Activated CD8-positive, alpha-beta memory T cell treated with anti-CD3 and anti-CD28 coated beads for 1 hour (primary cell): ENCODE measurements at regions not wholly inside any gene's neighbourhood (a gene's known extent, or its start where the extent isn't known, plus 50 kb on each side); places are given as distances from the start of the nearest gene placed in this dataset.

Source experiments
- DNase-seq, 2 donors: peaks; one replicate each; pipeline ENCODE4 v3.0.0-alpha.2; 2020; ENCODE audit warnings: low read depth in 1 of 2; ENCODE audit errors: extremely low read depth in 1 of 2

GRCh38 chr10:131017566-131018285, 293.8 kb downstream of the TCERG1L start:
- DNase-seq = no peak

- DNase-seq = no peak
Observed at GRCh38 chr10:131018886-131019500, 292.5 kb downstream of the TCERG1L start.

DNA sequence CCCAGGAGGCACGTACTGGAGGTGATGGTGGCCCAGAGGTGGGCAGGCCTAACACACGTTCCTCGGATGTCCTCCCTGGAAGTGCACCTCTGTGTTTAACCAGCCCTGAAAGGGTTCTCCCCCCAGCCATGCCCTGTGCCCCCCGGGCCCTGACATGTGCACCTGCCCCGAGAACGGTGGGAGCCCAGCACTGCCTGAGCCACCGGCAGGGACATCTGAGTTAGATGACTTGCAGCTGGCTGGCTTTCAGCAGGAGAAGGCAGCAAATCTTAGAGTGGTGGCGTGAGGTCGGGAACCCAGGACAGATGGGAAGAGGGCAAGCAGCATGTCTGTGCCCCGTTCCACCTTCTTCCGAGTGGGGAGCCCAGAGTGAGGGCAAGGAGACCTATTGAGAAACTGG, 291.8 kb downstream of the TCERG1L start:
- no peak for DNase-seq

DNA sequence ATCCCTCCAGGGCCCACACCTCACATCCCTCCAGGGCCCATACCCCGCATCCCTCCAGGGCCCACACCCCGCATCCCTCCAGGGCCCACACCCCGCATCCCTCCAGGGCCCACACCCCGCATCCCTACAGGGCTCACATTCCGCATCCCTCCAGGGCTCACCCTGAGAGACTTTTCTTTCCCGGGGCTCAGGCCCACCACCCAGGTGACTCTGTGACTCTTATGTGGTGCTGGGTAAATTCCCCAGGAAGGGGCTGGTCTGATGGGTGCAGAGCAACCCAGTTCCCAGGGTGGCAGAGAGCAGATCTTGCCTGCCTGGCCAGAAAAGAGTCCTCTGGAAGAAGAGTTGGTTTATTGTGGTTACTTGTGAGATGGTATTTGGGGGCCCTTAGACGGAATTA, 290.7 kb downstream of the TCERG1L start:
- DNase-seq = no peak

DNA sequence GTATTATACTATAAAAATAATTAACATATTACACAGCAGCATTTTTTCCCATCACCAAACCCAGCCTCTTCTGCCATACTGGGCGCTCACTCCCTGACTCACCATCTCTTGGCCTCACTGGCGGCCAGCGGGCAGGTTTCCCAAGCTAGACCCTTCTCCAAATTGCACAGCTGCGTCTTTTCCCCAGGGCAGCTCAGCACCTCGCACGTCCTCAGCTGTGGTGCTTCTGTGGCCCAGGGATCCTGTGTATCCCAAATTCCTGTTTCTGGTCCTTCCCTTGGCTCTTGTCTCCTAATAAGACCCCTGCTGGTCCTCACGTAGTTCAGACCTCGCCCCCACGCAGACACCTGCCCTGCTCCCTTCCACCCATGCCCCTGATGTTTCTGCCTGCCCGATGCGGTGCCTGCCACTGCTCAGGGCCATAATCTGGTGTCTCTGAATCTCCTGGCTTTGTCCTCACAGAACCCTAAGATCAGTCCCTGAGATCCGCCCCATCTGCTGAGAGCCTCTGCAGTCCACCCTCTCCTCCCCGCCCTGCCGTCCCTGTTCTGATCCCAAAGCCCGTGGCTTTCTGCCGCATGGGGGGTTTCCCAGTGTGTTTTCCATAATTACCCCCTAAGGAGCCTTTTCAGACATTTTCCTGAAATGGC, 290.1 kb downstream of the TCERG1L start:
- no peak for DNase-seq

- no peak for DNase-seq
Observed at GRCh38 chr10:131021969-131022368, 289.6 kb downstream of the TCERG1L start.

DNA sequence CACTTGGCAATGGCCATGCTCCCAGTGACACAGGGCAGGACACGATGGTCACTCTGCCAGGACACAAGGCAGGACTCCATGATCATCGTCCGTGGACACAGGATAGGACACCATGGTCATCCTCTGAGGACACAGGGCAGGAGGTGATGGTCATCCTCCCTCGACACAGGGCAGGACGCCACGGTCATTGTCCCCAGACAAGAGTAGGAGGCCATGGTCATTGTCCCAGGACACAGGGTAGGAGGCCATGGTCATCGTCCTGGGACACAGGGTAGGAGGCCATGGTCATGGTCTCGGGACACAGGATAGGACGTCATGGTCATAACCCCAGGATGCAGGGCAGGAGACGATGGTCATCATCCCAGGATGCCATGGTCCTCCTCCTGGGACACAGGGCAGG, 289.2 kb downstream of the TCERG1L start:
- DNase-seq = no peak

DNA sequence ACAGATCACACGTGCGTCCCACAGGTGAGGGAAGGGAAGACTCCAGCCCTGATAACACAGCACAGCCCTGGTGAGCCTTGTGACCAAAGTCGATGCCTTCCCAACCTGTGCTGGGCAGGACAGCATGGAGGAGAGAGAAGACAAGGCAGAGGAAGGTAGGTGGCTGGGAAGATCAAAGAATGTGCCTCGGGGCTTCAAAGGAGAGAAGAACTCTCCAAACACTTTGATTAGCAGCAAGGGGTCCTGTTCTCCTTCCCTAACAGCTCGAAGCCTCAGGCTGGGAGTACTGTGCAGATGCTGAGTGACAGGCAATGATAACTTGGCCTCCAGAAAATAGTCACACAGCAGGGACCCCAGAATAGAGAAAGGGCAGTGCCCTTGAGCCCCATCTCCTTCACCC, 288.5 kb downstream of the TCERG1L start:
- DNase-seq = no peak

DNA sequence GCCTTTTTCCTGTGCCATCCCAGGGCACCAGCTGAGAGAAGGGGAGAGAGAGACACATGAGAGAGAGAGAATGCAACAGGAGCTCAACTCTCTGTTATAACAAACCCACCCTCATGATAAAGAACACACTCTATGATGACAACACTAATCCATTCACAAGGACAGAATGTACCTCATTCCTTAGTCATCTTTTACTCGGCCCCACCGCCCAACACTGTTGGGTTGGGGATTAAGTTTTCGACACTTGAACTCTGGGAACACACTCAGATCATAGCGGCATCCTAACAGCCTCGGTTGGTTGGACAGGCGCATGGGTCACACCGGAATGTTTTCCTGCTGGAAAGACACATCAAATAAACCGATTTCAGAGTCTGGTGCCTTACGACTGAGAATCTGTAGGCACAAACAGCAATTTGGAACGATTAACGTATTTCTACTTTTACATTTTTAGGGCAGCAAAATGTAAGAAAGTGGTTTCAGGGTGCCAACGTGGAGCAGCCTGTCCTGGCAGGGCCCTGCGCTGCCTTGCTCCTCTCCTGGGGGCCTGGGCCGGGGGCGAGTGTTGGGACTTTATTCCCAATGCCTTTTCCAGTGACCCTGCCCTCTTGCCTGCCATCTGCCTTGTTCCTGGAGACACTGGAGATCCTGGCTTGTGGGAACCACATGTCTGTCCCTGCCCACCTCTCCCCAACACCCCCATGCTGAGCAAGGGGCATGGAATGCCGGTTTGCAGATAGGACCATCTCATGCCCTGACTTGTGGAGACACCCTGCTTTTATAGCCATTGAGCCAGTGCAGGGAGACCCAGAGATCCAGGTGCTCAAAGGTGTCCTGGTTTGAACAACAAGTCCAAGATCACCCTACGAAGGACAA, 287.0 kb downstream of the TCERG1L start:
- no peak for DNase-seq

- no peak for DNase-seq
Observed at GRCh38 chr10:131025333-131025732, 286.2 kb downstream of the TCERG1L start.

GRCh38 chr10:131027256-131027655, 284.3 kb downstream of the TCERG1L start:
- DNase-seq = no peak

DNA sequence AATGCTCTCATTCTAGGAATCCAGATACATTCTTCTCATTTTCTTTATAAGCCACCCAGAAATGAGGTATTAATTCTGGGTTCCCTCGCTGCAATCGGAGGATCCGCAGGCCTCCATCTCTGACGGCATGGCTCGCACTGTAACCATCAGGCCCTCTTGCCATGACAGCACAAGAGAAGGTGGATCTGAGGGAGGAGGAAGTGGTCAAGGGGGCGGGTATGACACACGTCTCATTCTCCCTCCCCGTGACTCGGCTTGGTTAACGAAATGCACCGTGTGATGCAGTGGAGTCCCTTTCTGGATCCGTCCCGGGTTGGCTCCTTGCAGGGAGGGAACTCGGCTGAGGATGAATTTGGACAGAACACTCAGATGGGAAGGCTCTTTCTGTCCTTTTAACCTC, 280.2 kb downstream of the TCERG1L start:
- no peak for DNase-seq

- DNase-seq = no peak
Observed at GRCh38 chr10:131032329-131033165, 279.0 kb downstream of the TCERG1L start.

DNA sequence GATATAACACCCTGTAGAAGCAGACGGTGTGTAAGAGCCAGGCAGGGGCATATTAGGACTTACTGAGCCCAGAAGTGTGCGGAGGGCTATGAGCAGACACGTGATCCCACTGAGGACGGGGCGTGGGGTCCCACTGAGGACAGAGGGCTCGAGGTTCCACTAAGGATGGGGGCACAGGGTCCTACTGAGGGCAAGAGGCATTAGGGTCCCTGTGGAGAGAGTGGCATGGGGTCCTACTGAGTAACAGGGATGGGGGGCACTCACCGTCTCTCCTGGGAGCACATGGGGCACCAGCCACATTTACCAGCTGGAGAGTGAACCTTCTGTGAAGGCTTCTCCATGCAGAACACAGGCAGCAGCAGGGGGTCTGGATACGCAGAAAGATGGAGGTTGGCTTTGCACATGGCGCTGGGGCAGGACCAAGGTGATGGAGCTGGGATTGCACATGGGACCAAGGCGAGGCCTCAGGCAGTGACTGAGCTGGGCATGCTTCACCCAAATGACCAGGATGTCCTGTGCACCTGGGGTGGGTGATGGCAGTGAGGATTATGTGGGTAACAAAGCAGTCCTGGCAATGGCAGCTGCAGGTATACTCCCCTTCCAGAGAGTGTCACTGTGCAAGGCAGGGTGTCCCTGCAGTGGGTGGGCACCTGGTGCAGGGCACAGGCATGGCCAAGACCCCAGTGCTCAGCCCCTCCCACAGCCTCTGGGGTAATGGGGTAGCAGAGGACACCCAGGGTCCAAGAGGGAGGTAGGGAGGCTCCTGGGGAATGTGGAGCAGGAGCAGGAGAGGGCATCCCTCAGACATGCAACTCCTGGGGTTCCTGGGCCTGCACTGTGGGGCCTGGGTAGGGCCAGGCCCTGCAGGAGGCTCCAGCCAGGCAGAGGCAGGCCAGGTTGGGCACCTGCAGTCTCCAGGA, 278.1 kb downstream of the TCERG1L start:
- DNase-seq = no peak

DNA sequence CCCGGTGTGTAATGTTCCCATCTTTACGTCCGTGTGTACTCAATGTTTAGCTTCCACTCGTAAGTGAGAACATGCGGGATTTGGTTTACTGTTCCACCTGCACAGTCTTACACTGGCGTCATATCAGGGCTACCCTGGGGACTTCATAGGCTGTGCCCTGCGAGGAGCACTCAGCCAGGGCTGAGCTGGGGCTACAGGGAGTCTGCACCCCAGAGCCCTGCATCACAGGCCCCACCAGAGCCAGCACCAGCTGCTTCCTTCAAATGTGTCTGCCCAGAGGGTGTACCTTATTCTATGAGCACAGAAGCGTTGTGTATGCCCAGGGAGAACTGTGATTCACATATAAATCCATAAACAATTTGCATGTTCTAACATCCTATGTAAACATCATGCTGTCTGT, 277.1 kb downstream of the TCERG1L start:
- no peak for DNase-seq

- no peak for DNase-seq
Observed at GRCh38 chr10:131035779-131036178, 275.7 kb downstream of the TCERG1L start.

DNA sequence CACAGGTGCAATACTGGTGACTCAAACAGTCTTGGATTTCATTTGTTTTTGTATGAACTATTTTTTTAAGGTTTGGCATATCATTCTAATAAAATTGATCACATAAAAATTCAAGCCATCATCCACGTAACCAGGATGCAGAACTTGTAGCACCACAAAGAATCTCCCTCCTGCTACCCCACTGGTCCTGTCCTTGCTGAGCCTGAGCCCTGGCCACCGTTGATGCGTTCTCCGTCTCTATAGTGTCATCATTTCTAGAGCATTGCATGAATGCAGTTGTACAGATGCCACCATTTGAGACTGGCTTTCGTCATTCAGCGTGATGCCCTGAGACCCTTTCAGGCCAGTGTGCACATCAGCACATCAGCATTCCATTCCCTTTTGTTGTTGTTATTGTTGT, 273.5 kb downstream of the TCERG1L start:
- no peak for DNase-seq

- DNase-seq = no peak
Observed at GRCh38 chr10:131041031-131041430, 270.5 kb downstream of the TCERG1L start.

- DNase-seq = no peak
Observed at GRCh38 chr10:131041441-131041840, 270.1 kb downstream of the TCERG1L start.
